ENCODE measurements at regions not wholly inside any gene's neighbourhood (a gene's known extent, or its start where the extent isn't known, plus 50 kb on each side); places are given as distances from the start of the nearest gene placed in this dataset.

DNA sequence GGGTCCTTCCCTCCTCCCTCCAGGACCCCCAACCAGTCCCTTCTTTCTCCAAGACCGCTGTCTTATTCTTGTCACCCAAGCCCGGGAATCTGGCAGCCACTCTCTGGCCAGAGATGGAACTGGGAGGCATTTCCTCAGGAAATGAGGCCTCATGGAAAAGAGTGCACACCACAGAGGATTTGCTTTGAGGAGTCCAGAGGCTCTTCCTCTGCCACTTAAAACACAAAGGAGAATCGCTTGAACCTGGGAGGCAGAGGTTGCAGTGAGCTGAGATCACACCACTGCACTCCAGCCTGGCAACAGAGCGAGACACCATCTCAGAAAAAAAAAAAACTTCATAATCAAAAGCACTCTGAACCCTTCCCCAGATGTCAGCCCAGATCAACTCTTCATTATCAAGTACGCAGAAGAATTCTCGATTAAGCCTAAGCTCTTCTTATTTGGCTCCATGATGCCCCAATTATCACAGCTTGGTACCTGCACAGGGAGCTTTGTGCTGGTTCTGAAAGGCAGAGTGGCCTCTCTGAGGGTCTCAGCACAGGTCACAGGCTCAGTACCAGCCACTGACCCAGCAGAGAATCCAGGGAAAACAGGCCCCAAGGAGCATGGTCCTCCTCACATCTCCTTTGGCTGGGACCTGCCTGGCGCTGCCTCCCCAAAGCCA lies 82.9 kb upstream of the MAFB start:
- Histone ChIP-seq H3K9me3 (ENCODE audit: control insufficient read depth in 1 of 2, insufficient read depth in 1 of 2, low read depth in 1 of 2, low read length in 2 of 2) (no peaks in the 10 kb centered on the region), H3K9me2 (ENCODE audit: insufficient read depth) (no peaks in the 10 kb centered on the region), H4K20me1 (ENCODE audit: insufficient read depth) (no peaks in the 10 kb centered on the region), H3K27me3 (ENCODE audit: insufficient read depth, low read length) (no peaks in the 10 kb centered on the region), H3K4me3 (replicated peaks in 1 of 2; ENCODE audit: low read depth in 1 of 2, low read length in 2 of 2) (no peak overlapping the region), H3K4me2 (ENCODE audit: low read length) (no peak overlapping the region), H3K27ac (ENCODE audit: low read depth, low read length) (no peak overlapping the region), H3K36me3 (ENCODE audit: control insufficient read depth in 1 of 2, insufficient read depth in 2 of 2, low read length in 2 of 2) (no peaks in the 10 kb centered on the region), H3K79me2 (ENCODE audit: insufficient read depth, low read length) (no peaks in the 10 kb centered on the region), H2AFZ (ENCODE audit: low read depth, low read length, poor library complexity, severe bottlenecking) (no peak overlapping the region), H3K9ac (ENCODE audit: low read length) (no peak overlapping the region), H3K4me1 (ENCODE audit: control insufficient read depth in 1 of 2, insufficient read depth in 2 of 2, low read length in 2 of 2) (no peaks in the 10 kb centered on the region)
- no TSS peak for BruUV-seq (replicated peaks)
- RAD21 ChIA-PET (ENCODE audit: low non-redundant PET in 1 of 2, low total read pairs in 2 of 2, uncharacterized antibody in 2 of 2, unreplicated experiment in 2 of 2), result no interaction called here
- CTCF ChIA-PET, result no interaction called here
- no peak for TF ChIP-seq MAX (IDR thresholded peaks at IDR 0.05)
- TF ChIP-seq, protein P1, sequence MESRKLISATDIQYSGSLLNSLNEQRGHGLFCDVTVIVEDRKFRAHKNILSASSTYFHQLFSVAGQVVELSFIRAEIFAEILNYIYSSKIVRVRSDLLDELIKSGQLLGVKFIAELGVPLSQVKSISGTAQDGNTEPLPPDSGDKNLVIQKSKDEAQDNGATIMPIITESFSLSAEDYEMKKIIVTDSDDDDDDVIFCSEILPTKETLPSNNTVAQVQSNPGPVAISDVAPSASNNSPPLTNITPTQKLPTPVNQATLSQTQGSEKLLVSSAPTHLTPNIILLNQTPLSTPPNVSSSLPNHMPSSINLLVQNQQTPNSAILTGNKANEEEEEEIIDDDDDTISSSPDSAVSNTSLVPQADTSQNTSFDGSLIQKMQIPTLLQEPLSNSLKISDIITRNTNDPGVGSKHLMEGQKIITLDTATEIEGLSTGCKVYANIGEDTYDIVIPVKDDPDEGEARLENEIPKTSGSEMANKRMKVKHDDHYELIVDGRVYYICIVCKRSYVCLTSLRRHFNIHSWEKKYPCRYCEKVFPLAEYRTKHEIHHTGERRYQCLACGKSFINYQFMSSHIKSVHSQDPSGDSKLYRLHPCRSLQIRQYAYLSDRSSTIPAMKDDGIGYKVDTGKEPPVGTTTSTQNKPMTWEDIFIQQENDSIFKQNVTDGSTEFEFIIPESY (IDR thresholded peaks at IDR 0.05; ENCODE audit: extremely low read depth, insufficient replicate concordance, low read length), result no peak
- no peak for TF ChIP-seq YY1 (IDR thresholded peaks at IDR 0.05; ENCODE audit: extremely low read depth, insufficient replicate concordance, low read depth, low read length)
- no peak for TF ChIP-seq FOSL1 (IDR thresholded peaks at IDR 0.05; ENCODE audit: low read depth)
- no peak for TF ChIP-seq RAD21 (IDR thresholded peaks at IDR 0.05; ENCODE audit: low read depth)
- no peak for TF ChIP-seq ZNF274 (IDR thresholded peaks at IDR 0.05; ENCODE audit: low read depth, low read length)
- TF ChIP-seq ELF1 (IDR thresholded peaks at IDR 0.05; ENCODE audit: borderline replicate concordance, low read depth), result no peak
- no peak for TF ChIP-seq EZH2 (IDR thresholded peaks at IDR 0.05)
- no peak for TF ChIP-seq TCF7L2 (IDR thresholded peaks at IDR 0.05; ENCODE audit: borderline replicate concordance, extremely low read depth, insufficient read depth, insufficient read length)
- TF ChIP-seq, protein P2, sequence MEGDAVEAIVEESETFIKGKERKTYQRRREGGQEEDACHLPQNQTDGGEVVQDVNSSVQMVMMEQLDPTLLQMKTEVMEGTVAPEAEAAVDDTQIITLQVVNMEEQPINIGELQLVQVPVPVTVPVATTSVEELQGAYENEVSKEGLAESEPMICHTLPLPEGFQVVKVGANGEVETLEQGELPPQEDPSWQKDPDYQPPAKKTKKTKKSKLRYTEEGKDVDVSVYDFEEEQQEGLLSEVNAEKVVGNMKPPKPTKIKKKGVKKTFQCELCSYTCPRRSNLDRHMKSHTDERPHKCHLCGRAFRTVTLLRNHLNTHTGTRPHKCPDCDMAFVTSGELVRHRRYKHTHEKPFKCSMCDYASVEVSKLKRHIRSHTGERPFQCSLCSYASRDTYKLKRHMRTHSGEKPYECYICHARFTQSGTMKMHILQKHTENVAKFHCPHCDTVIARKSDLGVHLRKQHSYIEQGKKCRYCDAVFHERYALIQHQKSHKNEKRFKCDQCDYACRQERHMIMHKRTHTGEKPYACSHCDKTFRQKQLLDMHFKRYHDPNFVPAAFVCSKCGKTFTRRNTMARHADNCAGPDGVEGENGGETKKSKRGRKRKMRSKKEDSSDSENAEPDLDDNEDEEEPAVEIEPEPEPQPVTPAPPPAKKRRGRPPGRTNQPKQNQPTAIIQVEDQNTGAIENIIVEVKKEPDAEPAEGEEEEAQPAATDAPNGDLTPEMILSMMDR (IDR thresholded peaks at IDR 0.05 in 2 of 3, conservative IDR thresholded peaks at IDR 0.05 in 1 of 3; ENCODE audit: borderline replicate concordance in 1 of 3, insufficient read depth in 1 of 3, low read depth in 2 of 3, low read length in 2 of 3), result no peak
- no peak for TF ChIP-seq SP1 (IDR thresholded peaks at IDR 0.05; ENCODE audit: low read depth)
- no peak for TF ChIP-seq JUND (IDR thresholded peaks at IDR 0.05)
- no peak for TF ChIP-seq SRF (IDR thresholded peaks at IDR 0.05; ENCODE audit: low read depth)
- no peak for TF ChIP-seq EGR1 (IDR thresholded peaks at IDR 0.05; ENCODE audit: low read depth)
- no peak for TF ChIP-seq POLR2AphosphoS5 (IDR thresholded peaks at IDR 0.05; ENCODE audit: low read depth, low read length)
- no peak for ATAC-seq
- no peak for DNase-seq (ENCODE audit: low read depth, low spot score)
- intact Hi-C loops (cut with micrococcal nuclease), result no loop called here
- POLR2A ChIA-PET, result no interaction called here
